Panc1 (cell line): ENCODE measurements at regions not wholly inside any gene's neighbourhood (a gene's known extent, or its start where the extent isn't known, plus 50 kb on each side); places are given as distances from the start of the nearest gene placed in this dataset.

Experiments
- ATAC-seq: fragments of 200-7000 bp; cut with Tn5 transposase; 2 replicates; pipeline ENCODE4 v1.9.1; 2020; ENCODE audit warnings: mild to moderate bottlenecking, moderate library complexity
- BruUV-seq: library from RNA; stranded (reverse); fragments of 400-500 nt; replicated peaks from 2 replicates; lab custom pipeline; 2021; lab: Mats Ljungman, UMichigan
- CTCF ChIA-PET: fragments of 300-600 bp; sonication (Branson Sonifier 250); formaldehyde crosslinking; loops from one replicate; lab custom pipeline; 2022; ENCODE audit warnings: antibody characterized with exemption; lab: Charles Lee
- POLR2A ChIA-PET: fragments of 300-600 bp; sonication (Branson Sonifier 250); formaldehyde crosslinking; loops from one replicate; lab custom pipeline; 2022; ENCODE audit warnings: antibody characterized with exemption; lab: Charles Lee
- DNase-seq: peaks from one replicate; pipeline ENCODE4 v3.0.0-alpha.2; 2010; ENCODE audit warnings: low read depth, low spot score
- H3K27ac ChIP-seq: 2 replicates; pipeline ENCODE4 v1.5.1; 2011; ENCODE audit warnings: mild to moderate bottlenecking, low read length, inconsistent platforms
- H3K27me3 ChIP-seq: fragments of 200-500 bp; sonication (Bioruptor generic); 2 replicates; pipeline ENCODE4 v1.6.0; 2014; ENCODE audit warnings: low read length, inconsistent platforms; ENCODE audit not compliant: control insufficient read depth, insufficient read depth
- H3K36me3 ChIP-seq: fragments of 200-500 bp; sonication (Bioruptor generic); 2 replicates; pipeline ENCODE4 v1.5.1; 2014; ENCODE audit warnings: inconsistent platforms, mild to moderate bottlenecking, low read length, moderate library complexity; ENCODE audit not compliant: control insufficient read depth, insufficient read depth
- H3K4me1 ChIP-seq: 2 replicates; pipeline ENCODE4 v1.5.1; 2011; ENCODE audit warnings: inconsistent platforms, mild to moderate bottlenecking, low read length, moderate library complexity; ENCODE audit not compliant: control insufficient read depth, insufficient read depth
- H3K4me3 ChIP-seq, 2 experiments: 2 replicates each; pipeline ENCODE4 v1.5.1; 2011 to 2012; ENCODE audit warnings: low read depth in 2 of 2, low read length in 2 of 2, mild to moderate bottlenecking in 2 of 2, inconsistent platforms in 1 of 2, moderate library complexity in 1 of 2
- H3K9me3 ChIP-seq: fragments of 200-500 bp; sonication (Bioruptor generic); 2 replicates; pipeline ENCODE4 v1.5.1; 2014; ENCODE audit warnings: low read depth, mild to moderate bottlenecking, inconsistent platforms, low read length, moderate library complexity; ENCODE audit not compliant: control insufficient read depth, insufficient read depth
- CTCF ChIP-seq: fragments of 450-650 bp; IDR thresholded peaks from 2 replicates; pipeline ENCODE4 v1.5.1; 2017; ENCODE audit warnings: mild to moderate bottlenecking
- POLR2AphosphoS5 ChIP-seq: IDR thresholded peaks from 2 replicates; pipeline ENCODE4 v1.6.1; 2012; ENCODE audit warnings: mild to moderate bottlenecking, low read depth, low read length, moderate library complexity
- REST ChIP-seq, 2 experiments: IDR thresholded peaks; 2 replicates each; pipeline ENCODE4 v1.6.1; 2011 to 2012; ENCODE audit warnings: low read depth in 2 of 2, control low read depth in 1 of 2, low read length in 1 of 2, mild to moderate bottlenecking in 1 of 2, moderate library complexity in 1 of 2; ENCODE audit not compliant: insufficient read depth in 1 of 2
- SIN3A ChIP-seq: IDR thresholded peaks from 2 replicates; pipeline ENCODE4 v1.6.1; 2012; ENCODE audit warnings: low read depth, mild to moderate bottlenecking, low read length, moderate library complexity, borderline replicate concordance; ENCODE audit not compliant: insufficient read depth
- TCF7L2 ChIP-seq: IDR thresholded peaks from 2 replicates; pipeline ENCODE4 v1.6.1; 2011; ENCODE audit warnings: mild to moderate bottlenecking, low read depth, low read length, inconsistent platforms
- in situ Hi-C: cut with HindIII; loops from 2 replicates; pipeline ENCODE4 v1.10.0; 2016; ENCODE audit warnings: low sequenced_read_pairs, low pct_unique_long_range_greater_than_20kb
- intact Hi-C: fragments of 100-400 bp; cut with micrococcal nuclease; formaldehyde crosslinking; loops from one replicate; pipeline ENCODE4 v1.10.0; 2022; ENCODE audit not compliant: unreplicated experiment

- H3K4me1 ChIP-seq, result no peaks in the 10 kb centered on the region
- H3K27ac ChIP-seq, result no peak overlapping the region
- DNase-seq (no peak), ATAC-seq (no peak)
- no TSS peak for BruUV-seq
- H3K9me3 ChIP-seq, result no peaks in the 10 kb centered on the region
- in situ Hi-C loops, result no loop called here
- no peaks in the 10 kb centered on the region; the same call in 1 of the 2 replicates for H3K27me3 ChIP-seq
- TF ChIP-seq TCF7L2 (no peak), POLR2AphosphoS5 (no peak), SIN3A (no peak), REST (IDR thresholded peaks at IDR 0.05; ENCODE audit: insufficient read depth in 1 of 2, low read depth in 2 of 2, low read length in 1 of 2) (no peak), CTCF (no peak)
- no peaks in the 10 kb centered on the region for H3K36me3 ChIP-seq
- no peak overlapping the region for H3K4me3 ChIP-seq
- intact Hi-C loops, result no loop called here
- CTCF ChIA-PET, result no interaction called here
- POLR2A ChIA-PET, result interaction anchor here (0.5 kb wide), 1 partner anchor 983 kb away, joined by 5 read pairs; no protein-coding TSS in a partner anchor
These were observed 136.8 kb upstream of the NTF3 start for GRCh38 chr12:5295151-5295550.

- Histone ChIP-seq H3K27ac (no peak overlapping the region), H3K4me3 (no peak overlapping the region), H3K27me3 (no peaks in the 10 kb centered on the region; the same call in 1 of the 2 replicates), H3K36me3 (no peaks in the 10 kb centered on the region), H3K4me1 (no peaks in the 10 kb centered on the region), H3K9me3 (no peaks in the 10 kb centered on the region)
- in situ Hi-C loops, result no loop called here
- BruUV-seq, result no TSS peak
- intact Hi-C loops, result no loop called here
- TF ChIP-seq TCF7L2 (no peak), POLR2AphosphoS5 (no peak), REST (IDR thresholded peaks at IDR 0.05; ENCODE audit: insufficient read depth in 1 of 2, low read depth in 2 of 2, low read length in 1 of 2) (no peak), SIN3A (no peak), CTCF (no peak)
- no peak for ATAC-seq
- CTCF ChIA-PET, result no interaction called here
- POLR2A ChIA-PET, result interaction anchor here (0.7 kb wide), 1 partner anchor 629 kb away, joined by 11 read pairs; no protein-coding TSS in a partner anchor
- no peak for DNase-seq
These were observed 135.9 kb upstream of the NTF3 start for GRCh38 chr12:5295996-5296395.
